ENCODE measurements at regions not wholly inside any gene's neighbourhood (a gene's known extent, or its start where the extent isn't known, plus 50 kb on each side); places are given as distances from the start of the nearest gene placed in this dataset.
"Not testable (repeated sequence)": the region's sequence is repeated elsewhere in the genome, so short reads cannot be mapped to it uniquely, and the experiment has no call there.

- TF ChIP-seq, protein P1, sequence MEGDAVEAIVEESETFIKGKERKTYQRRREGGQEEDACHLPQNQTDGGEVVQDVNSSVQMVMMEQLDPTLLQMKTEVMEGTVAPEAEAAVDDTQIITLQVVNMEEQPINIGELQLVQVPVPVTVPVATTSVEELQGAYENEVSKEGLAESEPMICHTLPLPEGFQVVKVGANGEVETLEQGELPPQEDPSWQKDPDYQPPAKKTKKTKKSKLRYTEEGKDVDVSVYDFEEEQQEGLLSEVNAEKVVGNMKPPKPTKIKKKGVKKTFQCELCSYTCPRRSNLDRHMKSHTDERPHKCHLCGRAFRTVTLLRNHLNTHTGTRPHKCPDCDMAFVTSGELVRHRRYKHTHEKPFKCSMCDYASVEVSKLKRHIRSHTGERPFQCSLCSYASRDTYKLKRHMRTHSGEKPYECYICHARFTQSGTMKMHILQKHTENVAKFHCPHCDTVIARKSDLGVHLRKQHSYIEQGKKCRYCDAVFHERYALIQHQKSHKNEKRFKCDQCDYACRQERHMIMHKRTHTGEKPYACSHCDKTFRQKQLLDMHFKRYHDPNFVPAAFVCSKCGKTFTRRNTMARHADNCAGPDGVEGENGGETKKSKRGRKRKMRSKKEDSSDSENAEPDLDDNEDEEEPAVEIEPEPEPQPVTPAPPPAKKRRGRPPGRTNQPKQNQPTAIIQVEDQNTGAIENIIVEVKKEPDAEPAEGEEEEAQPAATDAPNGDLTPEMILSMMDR (IDR thresholded peaks at IDR 0.05), result not testable (repeated sequence)
- not testable (repeated sequence) for TF ChIP-seq POLR2A (IDR thresholded peaks at IDR 0.05)
Measured at GRCh38 chr14:105653921-105654320, 127.5 kb downstream of the TMEM121 start.
